Forelimb muscle (tissue), 1 donor: ENCODE measurements at regions not wholly inside any gene's neighbourhood (a gene's known extent, or its start where the extent isn't known, plus 50 kb on each side); places are given as distances from the start of the nearest gene placed in this dataset.
"Not testable (repeated sequence)": the region's sequence is repeated elsewhere in the genome, so short reads cannot be mapped to it uniquely, and the experiment has no call there.

Experiments
- DNase-seq: peaks from one replicate; pipeline ENCODE4 v3.0.0-alpha.2; 2013; ENCODE audit warnings: low read depth

DNA sequence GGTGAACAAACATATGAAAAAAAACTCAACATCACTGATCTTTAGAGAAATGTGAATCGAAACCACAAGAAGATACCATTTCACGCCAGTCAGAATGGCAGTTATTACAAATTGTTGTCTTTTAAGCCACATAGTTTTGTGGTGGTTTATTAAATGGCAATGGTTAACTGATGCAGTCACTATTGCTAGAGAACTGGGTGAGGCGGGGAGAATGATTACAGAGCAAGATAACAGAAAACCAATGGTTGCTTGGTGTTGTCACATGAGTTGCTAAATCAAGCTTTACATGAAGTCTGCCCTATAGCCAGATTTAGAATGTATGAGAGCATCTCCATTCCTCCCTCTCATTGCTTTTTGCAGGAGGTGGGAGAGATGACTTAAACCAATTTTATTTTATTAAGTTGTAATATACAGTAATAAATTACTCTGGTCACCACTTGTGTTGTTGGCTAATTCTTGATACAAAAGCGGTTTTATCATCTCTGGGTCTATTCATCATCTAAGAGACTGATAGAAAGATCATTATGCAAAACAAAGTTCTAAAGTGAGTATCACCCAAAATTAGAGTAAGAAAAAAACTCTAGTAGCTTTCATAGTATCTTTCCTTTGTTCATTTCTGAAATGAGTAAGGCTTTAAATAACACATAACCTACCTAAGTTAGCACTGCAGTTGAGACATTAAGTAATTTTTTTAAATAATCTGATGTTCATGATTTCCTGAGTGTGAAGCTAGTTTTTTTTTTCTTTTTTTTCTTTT is 859.5 kb downstream of the STIM2 start:
- DNase-seq: no peak

DNA sequence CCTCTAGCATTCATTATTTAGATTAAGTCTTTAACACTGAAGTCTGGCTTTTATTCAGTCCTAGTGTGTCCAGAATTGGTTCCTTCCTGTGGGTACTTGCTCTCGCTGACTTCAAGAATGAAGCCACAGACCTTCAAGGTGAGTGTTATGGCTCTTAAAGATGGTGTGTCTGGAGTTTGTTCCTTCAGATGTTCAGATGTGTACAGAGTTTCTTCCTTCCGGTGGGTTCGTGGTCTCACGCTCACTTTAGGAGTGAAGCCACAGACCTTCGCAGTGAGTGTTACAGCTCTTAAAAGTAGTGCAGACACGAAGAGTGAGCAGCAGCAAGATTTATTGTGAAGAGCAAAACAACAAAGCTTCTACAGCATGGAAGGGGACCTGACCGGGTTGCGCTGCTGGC is 860.6 kb downstream of the STIM2 start:
- DNase-seq: no peak

DNA sequence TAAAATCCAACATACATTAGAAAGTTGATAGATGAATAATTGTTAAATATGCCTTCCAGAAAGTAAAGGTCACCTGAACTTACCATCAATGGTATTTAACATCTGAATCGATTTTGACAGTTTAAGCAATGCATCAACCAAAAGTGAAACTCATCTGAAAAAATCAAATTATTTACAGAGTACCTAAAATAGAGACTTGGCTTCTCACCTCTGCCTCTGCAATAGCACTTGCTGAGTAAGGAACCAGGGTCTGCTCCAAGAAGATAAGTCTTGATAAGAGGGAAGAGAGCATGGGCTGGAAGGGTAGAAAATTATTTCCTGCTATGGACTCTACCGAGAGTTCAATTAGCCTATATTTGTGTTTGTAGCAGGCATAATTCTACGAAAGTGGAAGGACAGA is 868.3 kb downstream of the STIM2 start:
- DNase-seq: no peak

GRCh38 chr4:27742816-27743215 is 882.2 kb downstream of the STIM2 start:
- no peak for DNase-seq

- DNase-seq: peak; percentile 74
These were observed 899.3 kb downstream of the STIM2 start for GRCh38 chr4:27759611-27760575.

GRCh38 chr4:27763830-27764525 is 903.3 kb downstream of the STIM2 start:
- no peak for DNase-seq

DNA sequence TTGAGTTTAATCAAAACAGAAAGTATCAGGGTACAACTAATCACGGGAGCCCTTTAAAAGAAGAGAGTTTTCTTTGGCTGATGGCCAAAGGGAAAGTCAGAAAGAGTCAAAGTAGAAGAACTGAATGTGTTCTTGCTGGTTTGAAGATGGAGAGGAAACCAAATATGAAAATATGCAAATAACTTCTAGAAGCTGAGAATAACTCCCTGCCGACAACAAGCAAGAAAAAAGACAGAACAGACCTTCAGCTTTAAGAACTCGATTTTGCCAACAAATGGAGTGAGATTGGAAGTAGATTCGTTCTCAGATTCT is 903.8 kb downstream of the STIM2 start:
- no peak for DNase-seq

- no peak for DNase-seq
These were observed 910.3 kb downstream of the STIM2 start for GRCh38 chr4:27770895-27771294.

- DNase-seq: no peak
These were observed 914.5 kb downstream of the STIM2 start for GRCh38 chr4:27775156-27775555.

DNA sequence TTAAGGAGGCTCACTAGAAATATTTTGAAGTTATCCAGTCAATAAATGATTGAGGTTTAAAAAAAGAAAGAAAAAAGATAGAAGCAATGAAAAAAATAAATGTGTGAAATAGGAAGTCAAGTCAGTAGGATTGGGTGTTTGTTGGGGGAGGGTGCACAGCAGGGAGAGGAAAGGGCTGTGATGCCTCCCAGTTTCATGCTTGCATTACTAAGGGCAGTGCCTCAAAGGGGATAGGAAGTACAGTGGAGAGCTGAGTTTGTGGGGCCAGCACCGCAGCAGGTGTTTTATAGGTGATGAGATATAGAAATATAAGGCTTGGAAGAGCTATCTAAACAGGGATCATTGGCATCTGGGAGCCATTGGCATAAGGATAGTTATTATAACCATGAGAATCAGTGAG is 919.2 kb downstream of the STIM2 start:
- no peak for DNase-seq

- no peak for DNase-seq
These were observed 926.6 kb downstream of the STIM2 start for GRCh38 chr4:27787195-27787594.

GRCh38 chr4:27789773-27790172 is 929.1 kb downstream of the STIM2 start:
- DNase-seq: no peak

- no peak for DNase-seq
These were observed 930.3 kb downstream of the STIM2 start for GRCh38 chr4:27790911-27791310.

GRCh38 chr4:27791640-27792039 is 931.0 kb downstream of the STIM2 start:
- no peak for DNase-seq

DNA sequence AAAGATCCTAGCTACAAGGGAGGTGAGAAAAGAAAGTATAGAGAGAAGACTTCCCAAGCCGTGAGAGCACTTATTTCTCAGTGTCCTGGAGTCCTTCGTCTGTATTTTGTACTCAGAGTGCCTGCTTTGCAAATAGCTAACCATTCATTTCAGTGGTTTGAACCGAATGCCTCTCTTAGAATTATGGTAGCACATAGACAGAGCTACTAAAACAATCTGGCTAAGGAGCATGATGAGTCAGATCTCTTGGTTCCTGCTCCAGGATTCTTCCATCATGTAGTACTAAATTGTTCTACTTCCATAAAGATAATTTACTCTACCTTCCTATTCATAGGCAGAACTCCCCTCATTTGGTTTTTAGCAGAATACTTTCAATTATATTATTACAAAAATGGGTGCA is 946.6 kb downstream of the STIM2 start:
- DNase-seq: no peak

DNA sequence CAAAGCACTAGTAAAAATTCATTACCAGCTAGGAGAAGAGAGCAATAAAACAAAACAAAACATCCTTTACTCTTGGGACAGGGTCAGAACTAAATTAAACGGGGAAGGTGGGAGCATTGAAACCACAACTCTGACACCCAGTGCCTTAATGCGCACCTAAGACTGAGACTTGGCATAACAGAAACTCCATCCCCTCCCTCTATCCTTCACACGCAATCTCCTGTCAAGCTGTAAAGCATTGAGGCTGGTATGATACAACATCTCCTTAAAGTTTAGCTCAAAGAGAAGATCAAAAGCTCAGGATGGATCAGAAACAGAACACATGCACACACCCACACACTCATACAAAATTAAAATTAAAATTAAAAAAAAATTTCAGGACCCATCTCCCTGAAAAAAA is 951.3 kb downstream of the STIM2 start:
- DNase-seq: no peak

DNA sequence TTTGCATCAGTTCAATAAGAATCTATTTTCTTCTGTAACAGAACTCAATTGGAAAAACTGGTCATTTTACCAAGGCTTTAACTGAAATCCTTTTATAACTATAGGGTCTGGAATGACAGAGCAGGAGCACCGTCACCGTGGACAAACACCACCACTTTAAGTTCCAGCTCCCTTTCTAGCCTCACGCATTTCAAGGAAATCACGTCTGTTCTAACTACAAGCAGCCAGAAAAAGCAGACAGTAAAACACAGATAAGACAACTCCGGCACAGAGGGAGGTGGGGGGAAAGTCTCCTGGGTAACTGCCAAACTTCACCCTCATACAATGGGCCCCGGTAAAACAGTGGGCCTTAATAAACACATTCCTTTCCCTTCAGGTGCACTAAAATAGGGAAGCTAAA is 952.6 kb downstream of the STIM2 start:
- DNase-seq: not testable (repeated sequence)

- DNase-seq: not testable (repeated sequence)
These were observed 953.2 kb downstream of the STIM2 start for GRCh38 chr4:27813699-27814425.

- DNase-seq: no peak
These were observed 958.6 kb downstream of the STIM2 start for GRCh38 chr4:27819246-27819645.

DNA sequence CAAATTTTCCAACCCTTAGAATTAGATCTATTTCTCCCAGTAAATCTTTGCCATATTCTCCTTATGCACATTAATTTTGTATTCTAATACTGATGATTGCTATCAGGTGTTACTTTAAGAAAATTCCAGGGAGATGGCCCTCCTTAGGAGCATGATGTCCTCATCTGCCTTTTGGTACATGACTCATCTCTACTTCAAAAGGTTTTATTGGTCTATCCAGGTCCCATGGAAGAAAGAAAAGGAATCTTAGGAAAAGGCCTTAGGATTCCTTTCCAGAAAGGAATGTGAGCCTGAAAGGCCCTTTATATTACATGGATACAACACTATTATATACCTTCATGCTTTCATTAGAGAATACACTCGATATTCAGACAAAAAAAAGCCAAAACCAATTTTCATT is 968.2 kb downstream of the STIM2 start:
- DNase-seq: no peak

DNA sequence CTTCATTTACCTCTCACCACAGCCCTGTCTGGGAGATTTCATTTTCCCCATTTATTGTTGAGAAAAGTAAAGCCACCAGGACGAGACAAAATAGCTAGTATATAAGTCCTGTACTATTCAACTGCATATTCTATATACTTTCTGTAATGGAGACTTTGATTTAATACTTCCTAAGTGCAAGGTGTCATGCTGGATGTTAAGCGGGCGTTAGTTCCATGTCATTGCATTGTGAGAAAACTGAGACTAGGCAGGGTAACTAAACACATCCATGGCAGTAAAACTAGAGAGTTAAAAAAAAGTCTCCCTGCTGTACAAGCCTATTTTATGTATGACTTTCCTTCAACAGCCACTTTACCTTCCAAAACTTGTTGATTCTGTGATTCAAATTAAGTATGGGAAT is 969.6 kb downstream of the STIM2 start:
- no peak for DNase-seq

DNA sequence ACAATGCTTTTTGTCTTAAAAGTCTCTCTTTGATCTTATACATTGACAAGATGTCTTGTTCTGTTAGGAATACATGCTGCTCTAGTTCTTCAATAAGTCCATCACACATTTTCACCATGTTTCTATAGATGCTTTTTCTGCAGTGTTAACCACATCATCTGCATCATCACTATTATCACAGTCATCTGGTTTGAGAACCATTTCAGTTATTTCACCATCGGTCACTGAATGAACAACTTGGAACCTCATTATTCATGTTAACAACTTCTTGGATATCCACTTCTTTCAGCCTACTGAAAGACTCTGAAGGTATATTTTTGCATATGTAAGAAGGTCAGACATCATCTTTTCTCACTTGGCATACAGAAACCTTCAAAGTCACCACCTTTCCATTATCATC is 975.2 kb downstream of the STIM2 start:
- no peak for DNase-seq
